Neuronal stem cell (in vitro differentiated cells): ENCODE measurements at regions not wholly inside any gene's neighbourhood (a gene's known extent, or its start where the extent isn't known, plus 50 kb on each side); places are given as distances from the start of the nearest gene placed in this dataset.
A peak's percentile ranks its signal among the peaks of the same experiment; 100 is the strongest.

Source experiments
- DNase-seq: peaks from one replicate; pipeline ENCODE4 v3.0.0-alpha.2; 2013; ENCODE audit warnings: low spot score
- H2AFZ ChIP-seq: one replicate; pipeline ENCODE4 v1.6.1; 2013; ENCODE audit warnings: mild to moderate bottlenecking, low read length, inconsistent platforms
- H2AK5ac ChIP-seq: 2 replicates; pipeline ENCODE4 v1.6.1; 2013; ENCODE audit warnings: low read depth, mild to moderate bottlenecking, inconsistent platforms, low read length, moderate library complexity, mixed read lengths
- H2BK120ac ChIP-seq: 2 replicates; pipeline ENCODE4 v1.6.1; 2013; ENCODE audit warnings: low read depth, mild to moderate bottlenecking, inconsistent platforms, low read length, moderate library complexity, mixed read lengths
- H2BK12ac ChIP-seq: one replicate; pipeline ENCODE4 v1.6.1; 2013; ENCODE audit warnings: low read length, inconsistent platforms
- H2BK15ac ChIP-seq: 2 replicates; pipeline ENCODE4 v1.6.1; 2013; ENCODE audit warnings: mild to moderate bottlenecking, low read length, inconsistent platforms, mixed read lengths
- H2BK5ac ChIP-seq: one replicate; pipeline ENCODE4 v1.6.1; 2013; ENCODE audit warnings: inconsistent platforms, mild to moderate bottlenecking, low read length, moderate library complexity
- H3K14ac ChIP-seq: one replicate; pipeline ENCODE4 v1.6.1; 2013; ENCODE audit warnings: low read length, inconsistent platforms
- H3K18ac ChIP-seq: 2 replicates; pipeline ENCODE4 v1.6.1; 2013; ENCODE audit warnings: low read length, inconsistent platforms
- H3K23ac ChIP-seq: 2 replicates; pipeline ENCODE4 v1.6.1; 2013; ENCODE audit warnings: low read depth, mild to moderate bottlenecking, mixed read lengths, low read length, inconsistent platforms; ENCODE audit not compliant: poor library complexity
- H3K27ac ChIP-seq: replicated peaks from 3 replicates; pipeline ENCODE4 v1.5.1; 2013; ENCODE audit warnings: low read length, inconsistent platforms
- H3K27me3 ChIP-seq, 3 experiments: 2 replicates each; pipeline ENCODE4 v1.6.1; 2013; ENCODE audit warnings: low read length in 3 of 3, mild to moderate bottlenecking in 2 of 3, inconsistent platforms in 1 of 3, low read depth in 1 of 3, mixed read lengths in 1 of 3, moderate library complexity in 1 of 3; ENCODE audit not compliant: control insufficient read depth in 3 of 3, insufficient read depth in 3 of 3
- H3K36me3 ChIP-seq, 2 donors: replicated peaks in 1 of 2; 2 replicates each; pipeline ENCODE4 v1.6.1; 2013; ENCODE audit warnings: low read length in 2 of 2; ENCODE audit not compliant: control insufficient read depth in 2 of 2, insufficient read depth in 2 of 2
- H3K4ac ChIP-seq: 2 replicates; pipeline ENCODE4 v1.6.1; 2013; ENCODE audit warnings: inconsistent platforms, mild to moderate bottlenecking, low read length, moderate library complexity
- H3K4me1 ChIP-seq, 2 donors: 1 replicate in 1 of 2; 2 replicates in 1 of 2; pipeline ENCODE4 v1.6.1; 2013; ENCODE audit warnings: low read length in 2 of 2, low read depth in 1 of 2; ENCODE audit not compliant: control insufficient read depth in 2 of 2, insufficient read depth in 1 of 2
- H3K4me2 ChIP-seq: one replicate; pipeline ENCODE4 v1.6.1; 2013; ENCODE audit warnings: mild to moderate bottlenecking, low read length, inconsistent platforms; ENCODE audit not compliant: insufficient read depth, poor library complexity, severe bottlenecking
- H3K4me3 ChIP-seq, 2 donors: 2 replicates each; pipeline ENCODE4 v1.5.1; 2013; ENCODE audit warnings: low read length in 2 of 2, mild to moderate bottlenecking in 2 of 2, inconsistent platforms in 1 of 2, moderate library complexity in 1 of 2
- H3K79me1 ChIP-seq: one replicate; pipeline ENCODE4 v1.6.1; 2013; ENCODE audit warnings: low read depth, mild to moderate bottlenecking, inconsistent platforms, low read length, moderate library complexity
- H3K9ac ChIP-seq: one replicate; pipeline ENCODE4 v1.6.1; 2013; ENCODE audit warnings: mild to moderate bottlenecking, low read depth, low read length, inconsistent platforms; ENCODE audit not compliant: poor library complexity
- H3K9me3 ChIP-seq, 2 donors: replicated peaks in 1 of 2; 2 replicates each; pipeline versions ENCODE3 to v1.6.1; 2013; ENCODE audit warnings: low read length in 2 of 2, mild to moderate bottlenecking in 2 of 2, inconsistent platforms in 1 of 2, low read depth in 1 of 2, mixed read lengths in 1 of 2, moderate library complexity in 1 of 2; ENCODE audit not compliant: control insufficient read depth in 2 of 2, insufficient read depth in 1 of 2
- H4K8ac ChIP-seq: one replicate; pipeline ENCODE4 v1.6.1; 2013; ENCODE audit warnings: low read depth, mild to moderate bottlenecking, inconsistent platforms, low read length, moderate library complexity
- H4K91ac ChIP-seq: one replicate; pipeline ENCODE4 v1.6.1; 2013; ENCODE audit warnings: low read length, low read depth, mild to moderate bottlenecking, inconsistent platforms; ENCODE audit not compliant: poor library complexity
- WGBS, 2 donors: extraction: QIAGEN DNeasy Blood & Tissue Kit; methylation state at CpG; one replicate each; pipeline ENCODE4 v1.1.7; 2013; ENCODE audit warnings: missing lambda C conversion rate in 2 of 2, mixed read lengths in 1 of 2; ENCODE audit not compliant: insufficient read length in 2 of 2, insufficient replicate concordance in 1 of 2; ENCODE audit errors: extremely low coverage in 2 of 2; 5-methylcytosine and 5-hydroxymethylcytosine counted together

GRCh38 chr20:51185861-51186260, 163.0 kb upstream of the KCNG1 start:
- H3K27me3 ChIP-seq: peaks cover 0 to 7% (median 0%) of the 10 kb centered on the region in 3 experiments
- no peaks in the 10 kb centered on the region for H3K9me3 ChIP-seq
- H4K91ac ChIP-seq: no peak overlapping the region
- no peaks in the 10 kb centered on the region for H3K36me3 ChIP-seq
- no peak overlapping the region for H2AK5ac ChIP-seq
- no peak overlapping the region for H3K27ac ChIP-seq
- H2BK5ac ChIP-seq: no peak overlapping the region
- no peak overlapping the region for H2BK15ac ChIP-seq
- H3K9ac ChIP-seq: no peak overlapping the region
- H3K79me1 ChIP-seq: no peaks in the 10 kb centered on the region
- H3K4me2 ChIP-seq: no peak overlapping the region
- no peak overlapping the region for H2AFZ ChIP-seq
- H4K8ac ChIP-seq: no peak overlapping the region
- no peak overlapping the region for H3K14ac ChIP-seq
- H3K18ac ChIP-seq: no peak overlapping the region
- H2BK120ac ChIP-seq: no peak overlapping the region
- no CpG with 5 or more reads among the region's 4 CpGs for WGBS, 2 donors
- H3K4me1 ChIP-seq: peaks cover 8 to 11% of the 10 kb centered on the region in 2 donors
- no peak overlapping the region for H2BK12ac ChIP-seq
- H3K4ac ChIP-seq: no peak overlapping the region
- H3K23ac ChIP-seq: no peak overlapping the region
- DNase-seq: no peak
- no peak overlapping the region for H3K4me3 ChIP-seq

- Histone ChIP-seq H3K4me1 (peaks cover 6 to 8% of the 10 kb centered on the region in 2 donors), H2AK5ac (peak overlapping the region; percentile 34), H2BK12ac (no peak overlapping the region), H3K36me3 (no peaks in the 10 kb centered on the region), H2BK15ac (no peak overlapping the region), H3K27ac (no peak overlapping the region), H3K4me3 (no peak overlapping the region), H3K14ac (no peak overlapping the region), H2BK5ac (no peak overlapping the region), H4K91ac (no peak overlapping the region), H2BK120ac (no peak overlapping the region), H3K23ac (no peak overlapping the region), H2AFZ (peak overlapping the region; percentile 26), H3K18ac (no peak overlapping the region), H4K8ac (no peak overlapping the region), H3K9ac (no peak overlapping the region), H3K79me1 (no peaks in the 10 kb centered on the region), H3K9me3 (no peaks in the 10 kb centered on the region), H3K4me2 (no peak overlapping the region), H3K4ac (no peak overlapping the region), H3K27me3 (peaks cover 0 to 7% (median 0%) of the 10 kb centered on the region in 3 experiments)
- no CpG with 5 or more reads among the region's 3 CpGs for WGBS, 2 donors
- no peak for DNase-seq
Measured at GRCh38 chr20:51185277-51185676, 162.4 kb upstream of the KCNG1 start.

- Histone ChIP-seq H3K79me1 (no peaks in the 10 kb centered on the region), H3K4me1 (peaks cover 4 to 6% of the 10 kb centered on the region in 2 donors), H2AK5ac (no peak overlapping the region), H2BK5ac (no peak overlapping the region), H3K23ac (no peak overlapping the region), H3K14ac (no peak overlapping the region), H4K8ac (no peak overlapping the region), H3K36me3 (no peaks in the 10 kb centered on the region), H2BK120ac (no peak overlapping the region), H2AFZ (no peak overlapping the region), H3K18ac (no peak overlapping the region), H3K4me2 (no peak overlapping the region), H3K4ac (no peak overlapping the region), H2BK12ac (no peak overlapping the region), H3K4me3 (no peak overlapping the region), H2BK15ac (no peak overlapping the region), H4K91ac (no peak overlapping the region), H3K27ac (no peak overlapping the region), H3K9ac (no peak overlapping the region), H3K27me3 (peaks cover 0 to 7% (median 0%) of the 10 kb centered on the region in 3 experiments), H3K9me3 (no peaks in the 10 kb centered on the region)
- WGBS, 2 donors: no CpG with 5 or more reads among the region's 2 CpGs
- no peak for DNase-seq
Measured at GRCh38 chr20:51184289-51184688, 161.4 kb upstream of the KCNG1 start.

GRCh38 chr20:51183451-51183850, 160.5 kb upstream of the KCNG1 start:
- Histone ChIP-seq H3K14ac (no peak overlapping the region), H4K8ac (no peak overlapping the region), H2BK15ac (no peak overlapping the region), H3K23ac (no peak overlapping the region), H4K91ac (no peak overlapping the region), H2BK120ac (no peak overlapping the region), H2BK5ac (no peak overlapping the region), H2BK12ac (no peak overlapping the region), H3K79me1 (no peaks in the 10 kb centered on the region), H2AFZ (no peak overlapping the region), H2AK5ac (no peak overlapping the region), H3K9me3 (no peaks in the 10 kb centered on the region), H3K27me3 (peaks cover 0 to 7% (median 0%) of the 10 kb centered on the region in 3 experiments), H3K4me1 (peaks cover 4 to 6% of the 10 kb centered on the region in 2 donors), H3K4me3 (no peak overlapping the region), H3K27ac (no peak overlapping the region), H3K36me3 (no peaks in the 10 kb centered on the region), H3K18ac (no peak overlapping the region), H3K4me2 (no peak overlapping the region), H3K9ac (no peak overlapping the region), H3K4ac (no peak overlapping the region)
- WGBS, 2 donors: no CpG with 5 or more reads among the region's 1 CpG
- DNase-seq: no peak
